Cardiac muscle cell (in vitro differentiated cells and primary cell): ENCODE measurements at regions not wholly inside any gene's neighbourhood (a gene's known extent, or its start where the extent isn't known, plus 50 kb on each side); places are given as distances from the start of the nearest gene placed in this dataset.

ENCODE experiments used
- DNase-seq, 2 donors: peaks; one replicate each; pipeline versions ENCODE4 v3.0.0 to v3.0.0-alpha.2; 2010 to 2017; ENCODE audit warnings: low read depth in 1 of 2, low spot score in 1 of 2
- H3K27ac ChIP-seq: fragments of 200-600 bp; sonication (generic); 2 replicates; pipeline ENCODE4 v1.5.1; 2016
- H3K27me3 ChIP-seq: fragments of 200-600 bp; sonication (generic); 2 replicates; pipeline ENCODE4 v1.6.0; 2016; ENCODE audit warnings: control low read depth
- H3K36me3 ChIP-seq: fragments of 200-600 bp; sonication (generic); 2 replicates; pipeline ENCODE4 v1.5.1; 2016; ENCODE audit warnings: control low read depth
- H3K4me1 ChIP-seq: fragments of 200-600 bp; sonication (generic); 2 replicates; pipeline ENCODE4 v1.8.1; 2017; ENCODE audit warnings: low read depth, mild to moderate bottlenecking, mixed run types
- H3K4me3 ChIP-seq: fragments of 200-600 bp; sonication (generic); 2 replicates; pipeline ENCODE4 v1.5.1; 2016; ENCODE audit warnings: mild to moderate bottlenecking
- H3K9me3 ChIP-seq: fragments of 200-600 bp; sonication (generic); 2 replicates; pipeline ENCODE4 v1.5.1; 2017; ENCODE audit warnings: low read depth, mild to moderate bottlenecking, control low read depth
- CTCF ChIP-seq: IDR thresholded peaks from 2 replicates; pipeline ENCODE4 v1.5.1; 2012; ENCODE audit warnings: low read depth, mild to moderate bottlenecking, low read length

GRCh38 chr1:209319057-209319432, 264.5 kb upstream of the CAMK1G start:
- H3K27me3 ChIP-seq, result no peaks in the 10 kb centered on the region
- H3K9me3 ChIP-seq, result no peaks in the 10 kb centered on the region
- no peak overlapping the region for H3K4me3 ChIP-seq
- no peaks in the 10 kb centered on the region for H3K4me1 ChIP-seq
- H3K36me3 ChIP-seq, result no peaks in the 10 kb centered on the region
- DNase-seq, result no peak
- no peak overlapping the region for H3K27ac ChIP-seq
- no peak for TF ChIP-seq CTCF

- Histone ChIP-seq H3K27ac (no peak overlapping the region), H3K27me3 (no peaks in the 10 kb centered on the region), H3K4me3 (no peak overlapping the region), H3K9me3 (no peaks in the 10 kb centered on the region), H3K36me3 (no peaks in the 10 kb centered on the region), H3K4me1 (no peaks in the 10 kb centered on the region)
- no peak for TF ChIP-seq CTCF
- no peak for DNase-seq
Observed at GRCh38 chr1:209319549-209319948, 264.0 kb upstream of the CAMK1G start.

- TF ChIP-seq CTCF, result no peak
- Histone ChIP-seq H3K4me1 (no peaks in the 10 kb centered on the region), H3K27me3 (no peaks in the 10 kb centered on the region), H3K36me3 (no peaks in the 10 kb centered on the region), H3K4me3 (no peak overlapping the region), H3K27ac (no peak overlapping the region), H3K9me3 (no peaks in the 10 kb centered on the region)
- no peak for DNase-seq
Observed at GRCh38 chr1:209323743-209324142, 259.8 kb upstream of the CAMK1G start.

- Histone ChIP-seq H3K4me1 (no peaks in the 10 kb centered on the region), H3K27me3 (no peaks in the 10 kb centered on the region), H3K9me3 (no peaks in the 10 kb centered on the region), H3K4me3 (no peak overlapping the region), H3K36me3 (no peaks in the 10 kb centered on the region), H3K27ac (no peak overlapping the region)
- no peak for TF ChIP-seq CTCF
- DNase-seq, result no peak
Observed at GRCh38 chr1:209324901-209325871, 258.3 kb upstream of the CAMK1G start.

- TF ChIP-seq CTCF, result no peak
- H3K36me3 ChIP-seq, result no peaks in the 10 kb centered on the region
- no peaks in the 10 kb centered on the region for H3K27me3 ChIP-seq
- no peaks in the 10 kb centered on the region for H3K4me1 ChIP-seq
- DNase-seq, result no peak
- H3K27ac ChIP-seq, result no peak overlapping the region
- H3K4me3 ChIP-seq, result no peak overlapping the region
- H3K9me3 ChIP-seq, result no peaks in the 10 kb centered on the region
Observed at GRCh38 chr1:209326076-209326475, 257.4 kb upstream of the CAMK1G start.
